GM06990 (cell line): ENCODE measurements at regions not wholly inside any gene's neighbourhood (a gene's known extent, or its start where the extent isn't known, plus 50 kb on each side); places are given as distances from the start of the nearest gene placed in this dataset.
"Not testable (repeated sequence)": the region's sequence is repeated elsewhere in the genome, so short reads cannot be mapped to it uniquely, and the experiment has no call there.

Experiments
- DNase-seq: peaks from one replicate; pipeline ENCODE4 v3.0.0-alpha.2; 2011; ENCODE audit not compliant: insufficient read length; ENCODE audit errors: extremely low read depth
- H3K27me3 ChIP-seq: replicated peaks from 2 replicates; pipeline ENCODE4 v1.6.0; 2011; ENCODE audit warnings: low read length; ENCODE audit not compliant: control insufficient read depth, insufficient read depth
- H3K36me3 ChIP-seq: 2 replicates; pipeline ENCODE4 v1.5.1; 2011; ENCODE audit warnings: low read length; ENCODE audit not compliant: control insufficient read depth, insufficient read depth
- H3K4me3 ChIP-seq: replicated peaks from 2 replicates; pipeline ENCODE4 v1.5.1; 2011; ENCODE audit warnings: low read depth, mild to moderate bottlenecking, control low read depth, low read length
- CTCF ChIP-seq: IDR thresholded peaks from 2 replicates; pipeline ENCODE4 v1.5.1; 2011; ENCODE audit warnings: low read length, control low read depth, mild to moderate bottlenecking, inconsistent platforms; ENCODE audit not compliant: insufficient read depth, poor library complexity, severe bottlenecking

- DNase-seq: no peak
- H3K27me3 ChIP-seq: no peaks in the 10 kb centered on the region
- TF ChIP-seq CTCF: no peak
- H3K4me3 ChIP-seq: no peak overlapping the region
- no peaks in the 10 kb centered on the region for H3K36me3 ChIP-seq
These were observed 67.8 kb upstream of the CSNK1A1L start for GRCh38 chr13:37173214-37173613.

GRCh38 chr13:37172226-37172625 is 66.8 kb upstream of the CSNK1A1L start:
- H3K27me3 ChIP-seq, H3K36me3 ChIP-seq, DNase-seq, H3K4me3 ChIP-seq: not testable (repeated sequence)

- Histone ChIP-seq H3K36me3 (no peaks in the 10 kb centered on the region), H3K27me3 (no peaks in the 10 kb centered on the region), H3K4me3 (no peak overlapping the region)
- no peak for DNase-seq
- TF ChIP-seq CTCF: no peak
These were observed 63.5 kb upstream of the CSNK1A1L start for GRCh38 chr13:37168926-37169325.

- Histone ChIP-seq H3K36me3 (no peaks in the 10 kb centered on the region), H3K4me3 (no peak overlapping the region), H3K27me3 (no peaks in the 10 kb centered on the region)
- no peak for TF ChIP-seq CTCF
- DNase-seq: no peak
These were observed 62.7 kb upstream of the CSNK1A1L start for GRCh38 chr13:37168151-37168550.

- H3K27me3 ChIP-seq: no peaks in the 10 kb centered on the region
- TF ChIP-seq CTCF: no peak
- no peak for DNase-seq
These were observed 59.2 kb upstream of the CSNK1A1L start for GRCh38 chr13:37164635-37165034.

GRCh38 chr13:37163641-37164265 is 58.3 kb upstream of the CSNK1A1L start:
- Histone ChIP-seq H3K36me3 (no peaks in the 10 kb centered on the region), H3K27me3 (no peaks in the 10 kb centered on the region), H3K4me3 (no peak overlapping the region)
- no peak for TF ChIP-seq CTCF
- DNase-seq: no peak

More at GRCh38 chr13:37164635-37165034, 59.2 kb upstream of the CSNK1A1L start:
- H3K4me3 ChIP-seq: no peak overlapping the region
- no peaks in the 10 kb centered on the region for H3K36me3 ChIP-seq
